Hippocampal formation (tissue), 2 donors: ENCODE measurements at regions not wholly inside any gene's neighbourhood (a gene's known extent, or its start where the extent isn't known, plus 50 kb on each side); places are given as distances from the start of the nearest gene placed in this dataset.
"Not testable (repeated sequence)": the region's sequence is repeated elsewhere in the genome, so short reads cannot be mapped to it uniquely, and the experiment has no call there.

Experiments used
- DNase-seq, 2 donors: peaks; one replicate each; lab custom pipeline; 2025; lab: John Stamatoyannopoulos, UW

DNA sequence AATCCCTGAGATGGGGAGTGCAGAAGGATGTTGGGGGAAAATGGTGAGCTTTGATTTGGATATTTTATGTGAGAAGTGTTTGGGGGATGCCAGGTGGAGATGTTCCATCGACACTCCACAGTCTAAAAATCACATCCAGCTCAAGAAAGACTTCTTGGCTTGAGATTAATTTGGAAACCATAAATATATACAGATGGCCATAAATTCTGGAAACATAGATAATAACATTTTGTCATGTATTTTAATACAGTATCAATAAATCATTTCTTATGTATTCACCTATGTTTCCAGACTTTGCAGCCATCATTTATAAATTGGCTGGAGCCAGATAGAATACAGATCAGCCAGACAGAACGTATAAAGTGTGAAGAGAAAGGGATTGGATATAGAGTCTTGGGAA, 245.5 kb upstream of the DDHD1 start:
- no peak for DNase-seq

DNA sequence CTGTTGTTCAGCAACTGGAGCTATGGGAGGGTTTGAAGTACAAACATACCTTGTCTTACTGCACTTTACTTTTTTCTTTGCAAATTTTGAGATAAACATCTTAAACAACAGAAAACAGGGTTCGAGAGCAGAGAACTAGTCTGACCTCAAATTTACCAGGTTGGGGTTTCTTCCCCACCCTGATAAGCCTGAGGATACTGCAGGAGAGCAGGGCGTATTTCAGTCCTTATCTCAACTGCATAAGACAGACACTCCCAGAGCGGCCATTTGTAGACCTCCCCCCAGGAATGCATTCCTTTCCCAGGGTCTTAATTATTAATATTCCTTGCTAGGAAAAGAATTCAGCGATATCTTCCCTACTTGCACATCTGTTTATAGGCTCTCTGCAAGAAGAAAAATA, 242.1 kb upstream of the DDHD1 start:
- not testable (repeated sequence) for DNase-seq

DNA sequence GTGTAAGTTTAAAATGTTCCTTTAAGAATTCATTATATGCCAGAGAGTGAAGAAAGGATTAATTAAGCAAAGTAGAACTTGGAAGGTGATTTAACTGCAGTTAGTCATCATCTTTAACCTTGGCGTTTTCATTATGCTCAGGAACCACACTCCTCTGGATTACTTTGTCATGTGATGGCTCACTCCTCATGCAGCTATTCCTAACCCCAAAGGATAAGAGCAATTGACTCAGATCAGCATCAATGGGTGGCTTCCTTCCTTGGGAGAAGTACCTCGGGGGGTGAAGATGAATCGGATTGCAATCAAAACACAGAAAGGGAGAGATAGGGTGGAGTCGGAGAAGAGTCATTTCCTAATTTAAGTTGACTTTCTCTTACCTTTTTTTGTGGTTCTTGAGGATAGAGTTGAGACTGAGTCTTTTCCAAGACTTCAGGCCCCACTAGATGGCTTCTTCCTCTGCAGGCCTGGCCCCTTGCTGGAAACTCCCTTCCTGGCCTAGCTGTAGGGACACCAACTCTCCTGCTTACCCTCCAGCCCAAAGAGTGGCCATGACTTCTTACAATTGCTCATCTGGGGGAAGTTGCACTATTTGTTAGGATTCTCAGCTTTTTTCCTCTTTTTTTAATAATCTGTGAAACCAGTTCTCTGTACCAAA, 238.6 kb upstream of the DDHD1 start:
- no peak for DNase-seq

DNA sequence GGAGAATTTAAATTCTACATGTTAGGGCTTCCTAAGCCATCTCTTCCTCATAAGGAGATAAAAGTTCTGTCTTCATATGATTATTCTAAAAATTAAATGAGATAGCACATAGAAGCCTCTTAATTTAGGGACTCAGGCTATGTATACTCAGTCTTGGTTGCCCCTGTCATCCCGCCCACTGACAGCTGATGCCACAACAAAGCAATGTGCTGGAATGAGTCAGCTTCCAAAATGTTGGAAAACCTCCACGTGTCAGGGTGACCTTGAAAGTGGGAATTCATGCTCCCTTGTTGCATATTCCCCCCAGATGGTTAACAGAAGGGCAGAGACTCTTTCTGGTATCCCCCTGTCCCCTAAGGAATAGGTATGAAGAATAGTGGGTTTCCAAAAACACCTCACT, 238.0 kb upstream of the DDHD1 start:
- no peak for DNase-seq

DNA sequence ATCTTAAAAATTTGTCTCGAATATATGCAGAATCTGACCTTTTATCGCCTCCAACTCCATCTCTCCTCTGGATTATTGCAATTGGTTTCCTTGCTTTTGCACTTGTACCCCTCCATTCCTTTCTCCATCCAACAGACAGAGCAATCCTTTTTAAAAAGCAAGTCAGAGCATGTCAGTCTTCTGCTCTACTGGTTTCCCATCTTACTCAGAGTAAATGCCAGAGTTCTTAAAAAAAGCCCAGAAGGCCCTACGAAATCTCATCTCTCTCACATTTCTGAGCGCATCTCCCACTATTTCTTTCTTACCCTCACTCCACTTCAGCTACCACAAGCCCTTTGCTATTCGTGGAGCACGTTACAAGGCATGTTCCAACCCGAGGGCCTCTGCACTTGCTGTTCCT, 236.9 kb upstream of the DDHD1 start:
- no peak for DNase-seq

DNA sequence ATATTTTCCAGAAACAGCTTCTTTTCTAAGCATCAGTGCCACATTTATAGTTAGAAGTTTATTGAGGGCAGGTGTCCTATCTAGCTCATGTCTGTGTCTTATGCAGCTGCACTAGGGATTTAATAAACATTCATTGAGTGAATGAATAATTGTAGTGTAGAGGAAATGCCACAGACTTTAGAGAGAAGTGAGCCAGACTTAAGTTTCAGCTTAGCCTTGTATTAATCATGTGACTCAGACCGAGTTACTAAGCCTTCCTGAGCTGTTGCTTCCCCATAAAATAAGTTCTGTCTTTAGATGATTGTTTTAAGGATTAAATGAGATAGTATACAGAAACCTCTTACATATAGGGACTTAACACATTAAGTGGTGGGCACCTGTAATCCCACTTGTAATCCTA, 236.1 kb upstream of the DDHD1 start:
- DNase-seq = no peak

DNA sequence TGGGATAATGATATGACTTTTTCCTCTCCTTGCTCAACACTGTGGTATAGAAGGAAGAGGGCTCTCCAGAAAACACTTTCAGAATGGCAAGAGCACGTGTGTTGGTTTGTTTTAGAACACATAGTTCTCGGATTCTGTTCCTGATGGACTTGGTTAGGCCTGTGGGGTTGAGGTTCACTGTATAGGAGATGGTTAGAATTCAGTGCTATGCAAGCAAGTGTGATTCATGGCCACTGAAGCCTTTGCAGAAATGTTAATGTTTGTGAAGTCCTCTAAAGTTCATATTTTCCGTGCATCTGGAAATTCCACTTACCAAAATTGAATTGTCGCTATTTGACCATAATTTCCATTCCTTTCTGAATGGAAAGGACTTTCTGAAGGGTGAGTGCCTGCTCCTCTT, 233.2 kb upstream of the DDHD1 start:
- DNase-seq = no peak

DNA sequence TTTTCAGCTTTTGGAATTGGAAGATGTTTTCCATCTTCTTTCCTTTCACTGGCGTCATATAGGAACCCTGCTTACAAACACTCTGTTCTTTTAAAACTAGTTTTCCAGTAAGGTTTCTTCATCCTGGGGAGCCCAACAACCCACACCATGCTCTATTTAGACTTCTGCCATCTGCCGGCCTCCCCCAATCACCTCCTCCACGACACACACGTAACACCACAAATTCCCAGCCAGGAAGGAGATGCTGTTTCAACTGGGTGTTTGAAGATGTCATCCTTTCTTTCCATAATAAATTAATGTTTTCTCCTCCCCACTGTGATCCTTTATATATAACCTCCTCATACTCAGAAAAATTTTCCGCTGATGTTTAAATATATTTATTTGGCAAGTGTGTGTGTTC, 231.4 kb upstream of the DDHD1 start:
- DNase-seq = peak in 1 of 2 donors; percentile 59

DNA sequence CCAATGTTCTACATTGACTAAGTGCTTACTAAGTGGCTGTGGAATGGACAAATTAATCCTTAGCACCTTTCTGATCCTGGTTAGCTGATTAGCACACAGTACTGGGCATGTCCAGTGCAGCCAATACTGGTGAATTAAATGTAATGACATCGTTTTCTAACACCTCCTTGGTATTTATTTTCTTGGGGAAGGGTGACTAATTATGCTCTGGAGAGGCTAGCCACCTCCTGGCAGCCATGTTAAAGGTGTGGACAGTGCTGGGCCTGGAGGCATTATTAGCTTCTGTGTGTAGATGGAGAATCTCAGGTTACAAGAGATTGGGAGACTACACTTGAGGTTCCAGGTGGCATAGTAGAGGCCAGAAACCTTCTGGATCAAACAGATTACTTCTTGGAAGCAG, 230.9 kb upstream of the DDHD1 start:
- DNase-seq = no peak

DNA sequence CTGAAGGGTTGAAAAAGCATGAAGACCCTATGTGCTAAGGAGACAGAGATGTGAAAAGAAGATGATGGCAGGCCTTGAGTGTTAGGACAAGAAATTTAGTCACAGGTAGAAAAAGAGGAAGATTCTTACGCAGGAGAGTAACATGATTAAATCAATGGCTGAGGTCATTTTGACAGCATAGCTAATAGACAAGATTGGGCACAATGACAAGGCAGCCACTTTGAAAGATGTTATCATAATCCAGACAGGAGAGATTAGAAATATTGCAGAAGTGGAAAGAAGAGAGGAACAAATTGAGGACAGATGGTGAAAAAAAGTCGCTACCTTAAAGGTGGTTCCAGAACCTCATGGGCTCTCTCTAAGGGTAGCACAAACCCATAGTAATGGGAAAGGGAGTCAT, 228.8 kb upstream of the DDHD1 start:
- no peak for DNase-seq

DNA sequence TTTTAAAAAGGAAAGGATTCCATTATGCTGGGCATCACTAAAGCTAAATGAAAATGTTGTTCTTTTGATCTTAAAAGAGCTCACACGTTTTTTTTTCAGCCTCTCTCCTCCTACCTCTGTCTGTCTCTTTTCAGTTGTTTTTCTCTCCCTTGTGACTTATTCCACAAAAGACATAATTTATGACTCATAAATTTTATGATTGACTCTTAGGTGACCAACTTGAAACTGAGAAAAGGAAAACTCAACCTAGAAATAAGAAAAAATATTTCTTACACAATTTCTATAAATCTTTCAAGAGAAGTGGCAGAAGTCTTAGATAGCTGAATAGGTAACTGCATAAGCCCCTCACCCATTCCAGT, 227.7 kb upstream of the DDHD1 start:
- DNase-seq = no peak

DNA sequence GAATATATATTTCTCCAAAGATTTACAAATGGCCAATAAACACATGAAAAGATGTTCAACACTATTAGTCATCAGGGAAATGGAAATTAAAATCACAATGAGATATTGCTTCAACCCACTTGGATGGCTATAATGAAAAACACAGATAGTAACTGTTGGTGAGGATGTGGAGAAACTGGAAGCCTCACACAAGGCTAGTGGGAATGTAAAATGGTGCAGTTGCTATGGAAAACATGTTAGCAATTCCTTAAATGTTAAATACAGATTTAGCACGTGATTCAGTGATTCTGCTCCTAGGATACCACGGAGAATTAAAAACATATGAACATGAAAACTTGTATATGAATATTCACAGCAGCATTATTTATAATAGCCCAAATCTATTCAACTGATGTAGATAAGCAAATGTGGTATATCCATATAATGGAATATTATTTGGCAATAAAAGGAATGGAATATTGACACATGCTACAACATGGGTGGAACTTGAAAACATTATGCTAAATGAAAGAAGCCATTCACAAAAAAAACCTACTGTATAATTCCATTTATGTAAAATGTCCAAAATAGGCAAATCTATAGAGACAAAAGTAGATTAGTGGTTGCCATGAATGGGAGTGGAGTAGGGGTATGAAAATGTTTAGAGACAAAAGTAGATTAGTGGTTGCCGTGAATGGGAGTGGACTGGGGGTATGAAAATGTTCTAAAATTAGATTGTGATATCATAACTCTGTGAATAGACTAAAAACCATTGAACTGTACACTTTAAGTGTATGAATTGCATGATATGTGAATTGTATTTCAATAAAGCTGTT, 227.1 kb upstream of the DDHD1 start:
- no peak for DNase-seq

DNA sequence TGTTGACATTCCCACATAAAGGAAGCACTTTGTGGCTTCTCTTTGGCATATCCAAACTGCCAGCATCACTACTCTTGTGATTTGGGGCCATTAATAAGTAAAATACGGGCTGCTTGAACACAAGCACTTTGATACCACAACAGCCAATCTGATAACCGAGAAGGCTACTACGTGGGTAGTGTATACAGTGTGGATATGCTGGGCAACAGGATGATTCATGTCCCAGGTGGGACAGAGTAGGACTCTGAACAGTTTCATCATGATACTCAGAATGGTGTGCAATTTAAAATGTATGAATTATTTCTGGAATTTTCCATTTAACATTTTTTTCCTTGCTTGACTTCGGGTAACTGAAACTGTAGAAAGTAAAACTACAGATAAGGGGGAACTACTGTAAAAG, 225.0 kb upstream of the DDHD1 start:
- DNase-seq = no peak

DNA sequence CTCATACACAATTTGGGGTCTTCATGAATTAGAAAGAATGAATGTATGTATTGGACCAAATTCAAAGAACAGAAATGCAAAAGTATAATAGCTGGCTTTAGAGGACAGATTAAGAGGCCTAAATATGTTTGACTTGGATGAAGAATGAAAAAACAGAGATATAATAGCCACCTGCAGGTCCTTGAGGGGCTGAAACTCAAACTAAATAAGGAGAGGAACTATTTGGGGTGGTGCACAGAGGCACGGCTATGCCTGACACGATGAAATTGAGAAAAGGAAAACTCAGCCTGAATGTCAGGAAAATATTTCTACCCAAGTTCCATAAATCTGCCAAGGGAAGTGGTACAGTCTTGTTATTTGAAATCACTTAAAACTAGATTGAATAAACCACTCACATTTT, 222.9 kb upstream of the DDHD1 start:
- DNase-seq = no peak

DNA sequence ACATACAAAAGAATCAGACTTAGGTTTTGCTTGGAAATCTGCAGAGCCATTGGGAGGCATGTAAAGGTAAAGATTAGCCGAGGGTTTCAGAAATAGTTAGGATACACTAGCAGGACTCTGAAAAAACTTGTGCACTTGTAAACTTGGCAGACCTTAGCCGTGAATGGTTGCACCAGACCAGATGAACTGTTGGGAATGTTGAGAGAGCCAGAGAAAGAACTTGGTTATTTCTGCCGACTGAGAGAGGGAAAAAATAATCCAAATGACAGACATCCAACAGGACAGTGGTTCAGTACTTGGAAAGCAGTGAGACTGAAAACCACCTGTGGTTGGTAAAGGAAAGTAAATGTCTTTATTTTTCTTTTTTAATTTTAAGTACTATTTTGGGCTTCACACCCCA, 222.5 kb upstream of the DDHD1 start:
- DNase-seq = no peak

DNA sequence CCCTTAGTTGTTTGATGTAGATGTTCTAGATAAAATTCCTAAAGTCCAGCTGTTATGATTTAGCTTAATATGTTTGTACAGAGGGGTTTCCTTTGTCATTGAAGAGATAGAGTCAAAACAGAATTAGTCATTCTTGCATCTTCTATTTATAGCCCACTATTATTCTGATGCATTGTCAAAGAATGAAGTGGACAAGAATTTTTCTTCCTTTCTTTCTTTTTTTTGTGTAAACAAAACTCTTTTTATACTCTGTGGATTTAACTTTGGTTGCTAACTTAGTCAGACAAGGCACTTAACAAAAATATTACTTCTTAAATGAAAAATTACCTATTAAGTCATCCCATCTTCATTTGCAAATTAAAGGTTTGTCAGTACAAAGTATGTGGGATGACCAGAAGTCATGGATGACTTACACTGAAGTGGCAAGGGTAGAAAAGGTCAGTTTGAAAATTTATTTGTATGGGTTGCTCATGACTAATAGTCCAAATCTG, 215.6 kb upstream of the DDHD1 start:
- no peak for DNase-seq

DNA sequence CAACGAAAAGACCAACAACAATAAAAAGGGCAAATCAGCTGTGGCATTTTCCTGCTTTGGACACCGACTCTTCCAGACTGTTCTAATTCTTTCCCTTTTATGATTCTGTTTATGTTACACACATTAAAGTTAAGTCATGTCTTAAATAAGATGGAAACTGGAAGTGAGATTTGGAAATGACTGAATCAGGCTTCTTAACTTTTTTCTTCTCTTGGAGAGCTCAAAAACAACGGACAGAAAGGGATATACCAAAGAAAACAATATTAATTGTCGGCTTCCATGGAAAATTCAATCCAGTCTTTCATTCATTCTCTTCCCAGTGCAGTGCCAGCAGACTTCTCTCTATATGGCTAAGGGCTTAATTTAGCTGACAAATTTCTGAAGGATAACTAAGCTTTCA, 214.9 kb upstream of the DDHD1 start:
- no peak for DNase-seq

DNA sequence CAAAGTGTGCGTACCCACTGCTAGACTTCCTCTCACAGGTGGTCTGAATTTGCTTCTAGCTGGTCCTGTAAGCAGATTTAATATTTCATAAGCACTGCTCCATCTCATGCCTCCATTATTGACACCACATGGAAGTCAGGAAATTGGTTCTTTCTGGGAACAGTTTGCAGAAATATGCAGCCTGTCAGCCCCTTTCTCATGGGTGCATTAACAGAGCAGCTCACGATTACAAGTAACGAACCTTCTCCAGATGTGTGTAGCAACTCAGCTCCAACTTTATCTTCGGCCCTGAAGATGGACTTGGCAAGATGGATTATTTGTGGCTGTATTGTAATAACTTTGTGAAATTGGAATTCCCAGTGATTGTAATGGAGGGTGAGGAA, 214.5 kb upstream of the DDHD1 start:
- no peak for DNase-seq

DNA sequence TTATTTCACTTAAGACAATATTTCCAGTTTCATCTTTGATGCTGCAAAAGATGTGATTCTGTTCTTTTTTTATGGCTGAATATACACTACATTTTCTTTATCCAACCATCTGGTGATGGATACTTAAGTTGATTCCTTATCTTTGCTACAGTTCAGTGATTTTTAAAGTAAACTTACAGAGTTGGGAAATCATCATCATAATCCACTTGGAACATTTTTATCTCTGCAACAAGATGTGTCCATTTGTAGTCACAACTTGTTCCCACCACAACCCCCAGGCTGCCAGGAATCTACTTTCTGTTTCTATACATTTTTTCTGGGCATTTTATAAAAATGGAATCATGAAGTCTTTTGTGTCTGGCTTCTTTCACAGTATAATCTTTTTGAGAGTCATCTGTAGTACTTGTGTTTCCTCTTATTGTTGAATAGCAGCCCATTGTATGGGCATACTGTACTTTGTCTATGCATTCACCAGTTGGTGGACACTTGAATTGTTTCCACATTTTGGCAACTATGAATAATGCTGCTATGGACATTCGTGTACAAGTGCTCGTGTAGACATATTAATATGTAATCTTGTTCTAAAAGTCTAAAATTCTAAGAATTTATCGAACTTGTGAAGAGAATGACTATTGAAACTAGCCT, 212.5 kb upstream of the DDHD1 start:
- DNase-seq = no peak

DNA sequence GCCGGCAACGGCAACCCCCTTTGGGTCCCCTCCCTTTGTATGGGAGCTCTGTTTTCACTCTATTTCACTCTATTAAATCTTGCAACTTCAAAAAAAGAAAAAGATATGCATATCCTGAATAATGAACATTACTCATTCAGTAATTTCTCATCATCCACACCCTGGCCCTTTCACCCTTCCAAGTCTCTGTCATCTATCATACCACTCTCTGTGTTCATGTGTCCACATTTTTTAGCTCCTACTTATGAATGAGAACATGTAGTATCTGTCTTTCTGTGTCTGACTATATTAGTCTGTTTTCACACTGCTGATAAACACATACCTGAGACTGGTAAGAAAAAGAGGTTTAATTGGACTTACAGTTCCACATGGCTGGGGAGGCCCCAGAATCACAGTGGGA, 209.8 kb upstream of the DDHD1 start:
- DNase-seq = not testable (repeated sequence)

DNA sequence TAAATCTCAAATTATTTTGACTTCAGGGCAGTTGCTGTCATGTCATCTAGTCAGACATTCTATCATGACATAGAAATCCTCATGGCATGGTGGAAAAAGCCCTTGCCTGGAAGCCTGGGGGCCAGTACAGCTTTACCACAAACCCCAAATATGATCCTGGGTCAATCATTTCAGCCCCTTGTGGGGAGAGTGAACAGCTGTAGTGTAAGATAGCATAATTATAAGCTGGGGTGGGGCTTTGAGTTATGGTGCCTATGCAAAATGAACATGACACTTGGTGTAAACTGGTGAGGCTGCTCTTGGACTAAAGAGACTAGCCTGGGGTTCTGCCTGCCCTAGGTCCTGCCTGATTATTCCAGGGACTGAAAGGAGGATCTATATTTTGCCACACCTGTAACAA, 207.7 kb upstream of the DDHD1 start:
- DNase-seq = no peak

DNA sequence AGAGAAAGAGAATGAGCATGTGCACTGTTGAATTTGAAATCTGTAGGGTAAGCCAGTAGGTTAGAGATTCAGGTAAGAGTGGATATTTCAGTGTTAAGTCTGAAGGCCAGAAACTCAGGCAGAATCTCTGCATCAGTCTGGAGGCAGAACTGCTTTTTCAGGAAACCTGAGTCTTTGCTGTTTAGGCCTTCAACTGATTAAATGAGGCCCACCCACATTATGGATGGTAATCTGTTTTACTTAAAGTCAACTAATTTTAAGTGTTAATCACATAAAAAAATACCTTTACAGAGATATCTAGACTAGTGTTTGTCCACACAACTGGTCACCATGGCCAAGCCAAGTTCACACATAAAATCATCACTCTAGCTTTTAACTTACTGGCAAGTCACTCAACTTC, 205.0 kb upstream of the DDHD1 start:
- no peak for DNase-seq
